Endothelial cell (in vitro differentiated cells): ENCODE measurements at regions not wholly inside any gene's neighbourhood (a gene's known extent, or its start where the extent isn't known, plus 50 kb on each side); places are given as distances from the start of the nearest gene placed in this dataset.

Experiments
- DNase-seq: peaks from one replicate; pipeline ENCODE4 v3.0.0; 2021; ENCODE audit warnings: low spot score
- H3K27ac Mint-ChIP-seq: one replicate; pipeline ENCODE4 v1.8.0; 2021; ENCODE audit warnings: mixed read lengths, inconsistent platforms; ENCODE audit not compliant: unreplicated experiment
- H3K27me3 Mint-ChIP-seq: one replicate; pipeline ENCODE4 v1.8.0; 2021; ENCODE audit warnings: mild to moderate bottlenecking, moderate library complexity, mixed read lengths, inconsistent platforms; ENCODE audit not compliant: unreplicated experiment
- H3K36me3 Mint-ChIP-seq: one replicate; pipeline ENCODE4 v1.8.0; 2021; ENCODE audit warnings: mild to moderate bottlenecking, low read depth, mixed read lengths, inconsistent platforms; ENCODE audit not compliant: unreplicated experiment
- H3K4me1 Mint-ChIP-seq: one replicate; pipeline ENCODE4 v1.8.0; 2021; ENCODE audit warnings: mild to moderate bottlenecking, mixed read lengths, inconsistent platforms; ENCODE audit not compliant: unreplicated experiment
- H3K4me3 Mint-ChIP-seq: one replicate; pipeline ENCODE4 v1.8.0; 2021; ENCODE audit warnings: mild to moderate bottlenecking, mixed read lengths, inconsistent platforms; ENCODE audit not compliant: unreplicated experiment
- H3K9me3 Mint-ChIP-seq: one replicate; pipeline ENCODE4 v1.8.0; 2021; ENCODE audit warnings: mixed read lengths, inconsistent platforms; ENCODE audit not compliant: unreplicated experiment
- CTCF ChIP-seq: fragments of 200-600 bp; sonication (generic); IDR thresholded peaks from one replicate; pipeline ENCODE4 v1.5.0; 2021; ENCODE audit warnings: antibody characterized with exemption; ENCODE audit not compliant: unreplicated experiment

DNA sequence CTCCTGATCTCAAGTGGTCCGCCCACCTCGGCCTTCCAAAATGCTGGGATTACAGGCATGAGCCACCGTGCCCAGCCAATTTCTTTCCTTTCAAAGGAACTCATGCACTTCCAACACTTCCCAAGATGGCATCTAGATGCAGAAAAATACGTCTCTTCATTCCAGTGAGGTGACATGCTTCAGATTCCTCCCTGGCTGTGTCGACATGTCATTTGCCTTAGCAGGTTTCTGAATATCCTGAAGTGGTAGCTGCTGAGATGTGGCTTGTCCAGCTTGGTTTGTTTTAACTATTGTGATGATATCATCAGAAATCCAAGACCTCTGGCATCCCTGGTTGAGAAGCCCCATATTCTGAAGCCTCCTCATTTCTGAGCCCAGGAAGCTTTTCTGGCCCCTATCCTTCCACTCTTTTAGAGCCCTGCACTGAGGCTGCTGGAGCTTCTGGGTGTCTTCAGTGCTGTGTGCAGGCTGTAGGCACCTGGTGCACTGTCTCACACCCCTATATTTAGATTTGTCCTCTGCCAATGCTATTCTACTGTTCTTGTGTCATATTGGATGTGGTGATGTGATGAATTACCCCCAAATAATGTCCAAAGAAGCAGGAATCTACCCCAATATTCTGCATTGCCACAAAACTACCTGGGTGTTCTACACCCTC lies 73.3 kb upstream of the E2F3 start:
- peaks cover 10% of the 10 kb centered on the region for H3K4me1 Mint-ChIP-seq

DNA sequence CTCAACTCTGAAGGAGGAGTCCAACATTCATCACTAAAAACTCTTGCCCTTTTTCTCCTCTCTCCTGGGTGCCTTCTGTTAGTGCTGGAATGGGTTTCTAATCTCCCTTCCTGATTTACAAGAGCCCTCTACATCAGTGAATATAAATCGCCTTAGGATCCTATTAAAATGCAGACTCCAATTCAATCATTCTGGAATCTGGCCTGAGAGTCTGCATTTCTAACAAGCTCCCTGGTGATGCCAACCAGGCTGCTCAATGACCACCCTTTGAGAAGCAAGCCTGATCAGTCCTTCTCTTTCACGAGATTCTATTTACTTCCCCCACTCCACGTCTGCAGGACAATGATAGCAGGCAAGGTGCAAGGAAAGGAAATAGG lies 72.8 kb upstream of the E2F3 start:
- TF ChIP-seq CTCF: no peak
- no peaks in the 10 kb centered on the region for H3K36me3 Mint-ChIP-seq
- H3K9me3 Mint-ChIP-seq: no peaks in the 10 kb centered on the region
- peaks cover 10% of the 10 kb centered on the region for H3K4me1 Mint-ChIP-seq
- H3K4me3 Mint-ChIP-seq: no peak overlapping the region
- peaks cover 1% of the 10 kb centered on the region for H3K27me3 Mint-ChIP-seq
- no peak overlapping the region for H3K27ac Mint-ChIP-seq
- DNase-seq: no peak

More for the DNA sequence above, 73.3 kb upstream of the E2F3 start:
- no peak for DNase-seq
- Mint-ChIP-seq H3K36me3 (no peaks in the 10 kb centered on the region), H3K27ac (no peak overlapping the region), H3K9me3 (no peaks in the 10 kb centered on the region), H3K27me3 (peaks cover 1% of the 10 kb centered on the region), H3K4me3 (no peak overlapping the region)
- TF ChIP-seq CTCF: no peak

GRCh38 chr6:20331042-20331441 lies 70.6 kb upstream of the E2F3 start:
- Mint-ChIP-seq H3K9me3 (no peaks in the 10 kb centered on the region), H3K4me1 (peaks cover 13% of the 10 kb centered on the region), H3K36me3 (no peaks in the 10 kb centered on the region), H3K4me3 (no peak overlapping the region), H3K27ac (no peak overlapping the region), H3K27me3 (peaks cover 1% of the 10 kb centered on the region)
- no peak for TF ChIP-seq CTCF
- DNase-seq: no peak

- Mint-ChIP-seq H3K4me3 (no peak overlapping the region), H3K27me3 (peaks cover 3% of the 10 kb centered on the region), H3K9me3 (no peaks in the 10 kb centered on the region), H3K27ac (no peak overlapping the region), H3K4me1 (peaks cover 15% of the 10 kb centered on the region), H3K36me3 (no peaks in the 10 kb centered on the region)
- no peak for TF ChIP-seq CTCF
- no peak for DNase-seq
Observed at GRCh38 chr6:20331625-20332024, 70.1 kb upstream of the E2F3 start.

- Mint-ChIP-seq H3K9me3 (no peaks in the 10 kb centered on the region), H3K4me1 (peaks cover 15% of the 10 kb centered on the region), H3K27ac (no peak overlapping the region), H3K4me3 (no peak overlapping the region), H3K27me3 (peaks cover 2% of the 10 kb centered on the region), H3K36me3 (no peaks in the 10 kb centered on the region)
- DNase-seq: no peak
- no peak for TF ChIP-seq CTCF
Observed at GRCh38 chr6:20332441-20333006, 69.2 kb upstream of the E2F3 start.
